Cardiac muscle cell (in vitro differentiated cells and primary cell): ENCODE measurements at regions not wholly inside any gene's neighbourhood (a gene's known extent, or its start where the extent isn't known, plus 50 kb on each side); places are given as distances from the start of the nearest gene placed in this dataset.

Source experiments
- DNase-seq, 2 donors: peaks; one replicate each; pipeline versions ENCODE4 v3.0.0 to v3.0.0-alpha.2; 2010 to 2017; ENCODE audit warnings: low read depth in 1 of 2, low spot score in 1 of 2
- H3K27ac ChIP-seq: fragments of 200-600 bp; sonication (generic); 2 replicates; pipeline ENCODE4 v1.5.1; 2016
- H3K27me3 ChIP-seq: fragments of 200-600 bp; sonication (generic); 2 replicates; pipeline ENCODE4 v1.6.0; 2016; ENCODE audit warnings: control low read depth
- H3K36me3 ChIP-seq: fragments of 200-600 bp; sonication (generic); 2 replicates; pipeline ENCODE4 v1.5.1; 2016; ENCODE audit warnings: control low read depth
- H3K4me1 ChIP-seq: fragments of 200-600 bp; sonication (generic); 2 replicates; pipeline ENCODE4 v1.8.1; 2017; ENCODE audit warnings: low read depth, mild to moderate bottlenecking, mixed run types
- H3K4me3 ChIP-seq: fragments of 200-600 bp; sonication (generic); 2 replicates; pipeline ENCODE4 v1.5.1; 2016; ENCODE audit warnings: mild to moderate bottlenecking
- H3K9me3 ChIP-seq: fragments of 200-600 bp; sonication (generic); 2 replicates; pipeline ENCODE4 v1.5.1; 2017; ENCODE audit warnings: low read depth, mild to moderate bottlenecking, control low read depth
- CTCF ChIP-seq: IDR thresholded peaks from 2 replicates; pipeline ENCODE4 v1.5.1; 2012; ENCODE audit warnings: low read depth, mild to moderate bottlenecking, low read length

DNA sequence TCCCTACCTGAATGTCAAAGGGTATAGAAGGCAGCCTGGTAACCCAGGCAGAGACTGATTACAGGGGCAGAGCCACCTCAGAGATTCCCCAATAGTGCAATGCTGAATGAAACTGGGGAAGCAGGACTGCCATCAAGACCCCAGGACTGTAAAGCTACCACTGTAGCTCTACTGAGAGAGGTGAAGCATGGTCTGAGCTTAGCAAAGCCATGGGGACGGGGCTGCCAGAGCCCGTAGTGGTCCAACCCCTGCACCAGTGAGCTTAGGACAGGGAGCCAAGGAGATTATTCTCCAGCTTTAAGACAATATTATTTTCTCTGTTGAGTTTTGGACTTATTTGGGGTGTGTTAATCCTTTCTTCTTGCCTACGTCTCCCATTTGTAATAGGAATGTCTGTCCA lies 679.3 kb upstream of the GRAMD2B start:
- H3K36me3 ChIP-seq, result no peaks in the 10 kb centered on the region
- no peak for TF ChIP-seq CTCF
- H3K4me3 ChIP-seq, result no peak overlapping the region
- H3K27me3 ChIP-seq, result no peaks in the 10 kb centered on the region
- no peaks in the 10 kb centered on the region for H3K4me1 ChIP-seq
- DNase-seq, result no peak
- H3K27ac ChIP-seq, result no peak overlapping the region
- no peaks in the 10 kb centered on the region for H3K9me3 ChIP-seq

DNA sequence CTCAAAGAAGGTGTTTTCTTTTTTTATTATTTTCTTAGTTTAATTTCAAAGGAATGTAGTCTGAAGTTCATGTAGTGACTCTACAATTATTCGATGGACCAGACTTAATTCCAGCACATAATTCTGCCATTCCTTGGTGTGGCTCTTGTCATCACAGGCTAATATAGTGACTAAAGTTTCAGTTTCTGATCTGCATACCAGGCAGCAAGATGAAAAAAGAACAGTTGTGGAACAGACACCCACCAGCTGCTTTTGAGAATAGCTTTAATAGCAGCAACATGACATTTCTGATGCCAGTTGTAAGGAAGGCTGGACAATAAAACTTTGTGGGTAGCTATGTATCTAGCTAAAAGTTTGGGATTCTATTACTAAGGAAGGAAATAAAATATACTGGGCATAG lies 676.3 kb upstream of the GRAMD2B start:
- H3K9me3 ChIP-seq, result no peaks in the 10 kb centered on the region
- H3K27me3 ChIP-seq, result no peaks in the 10 kb centered on the region

GRCh38 chr5:125750147-125750860 lies 672.9 kb upstream of the GRAMD2B start:
- Histone ChIP-seq H3K27me3 (no peaks in the 10 kb centered on the region), H3K36me3 (no peaks in the 10 kb centered on the region), H3K4me3 (no peak overlapping the region), H3K27ac (no peak overlapping the region), H3K4me1 (no peaks in the 10 kb centered on the region), H3K9me3 (no peaks in the 10 kb centered on the region)
- TF ChIP-seq CTCF, result no peak
- DNase-seq, result no peak

More for the DNA sequence above, 676.3 kb upstream of the GRAMD2B start:
- H3K36me3 ChIP-seq, result no peaks in the 10 kb centered on the region
- DNase-seq, result no peak
- H3K4me3 ChIP-seq, result no peak overlapping the region
- TF ChIP-seq CTCF, result no peak
- no peak overlapping the region for H3K27ac ChIP-seq
- H3K4me1 ChIP-seq, result no peaks in the 10 kb centered on the region

DNA sequence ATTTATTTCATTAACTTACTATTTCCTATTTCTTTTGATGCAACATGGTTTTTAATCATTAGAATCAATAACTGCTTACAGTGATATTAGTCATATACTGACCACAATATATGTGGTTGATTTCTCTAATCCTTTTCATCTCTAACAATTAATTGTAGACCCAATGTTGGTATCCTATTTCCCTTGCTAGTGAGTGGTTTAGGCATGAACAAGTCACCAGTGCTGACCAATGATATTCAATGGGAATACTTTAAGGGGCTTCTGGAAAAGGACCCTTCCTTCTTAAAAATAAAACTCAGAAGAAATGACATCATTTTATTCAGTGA lies 672.4 kb upstream of the GRAMD2B start:
- no peak for DNase-seq
- Histone ChIP-seq H3K4me3 (no peak overlapping the region), H3K9me3 (no peaks in the 10 kb centered on the region), H3K27me3 (no peaks in the 10 kb centered on the region), H3K27ac (no peak overlapping the region), H3K4me1 (no peaks in the 10 kb centered on the region), H3K36me3 (no peaks in the 10 kb centered on the region)
- no peak for TF ChIP-seq CTCF

GRCh38 chr5:125756456-125756855 lies 666.8 kb upstream of the GRAMD2B start:
- no peaks in the 10 kb centered on the region for H3K36me3 ChIP-seq
- no peak overlapping the region for H3K27ac ChIP-seq
- H3K4me3 ChIP-seq, result no peak overlapping the region
- no peaks in the 10 kb centered on the region for H3K4me1 ChIP-seq
- TF ChIP-seq CTCF, result no peak
- no peaks in the 10 kb centered on the region for H3K9me3 ChIP-seq
- H3K27me3 ChIP-seq, result no peaks in the 10 kb centered on the region
- DNase-seq, result peak in 1 of 2 donors; percentile 63
